Skeletal muscle tissue (tissue), 3 donors: ENCODE measurements at regions not wholly inside any gene's neighbourhood (a gene's known extent, or its start where the extent isn't known, plus 50 kb on each side); places are given as distances from the start of the nearest gene placed in this dataset.
"Not testable (repeated sequence)": the region's sequence is repeated elsewhere in the genome, so short reads cannot be mapped to it uniquely, and the experiment has no call there.

Experiments
- H3K27ac ChIP-seq: one replicate; pipeline ENCODE4 v1.7.0; 2013; ENCODE audit warnings: mild to moderate bottlenecking, low read depth, low read length, inconsistent platforms
- H3K27me3 ChIP-seq, 3 donors: one replicate each; pipeline ENCODE4 v1.7.0; 2013; ENCODE audit warnings: low read length in 3 of 3; ENCODE audit not compliant: control insufficient read depth in 3 of 3, insufficient read depth in 3 of 3
- H3K36me3 ChIP-seq, 3 donors: one replicate each; pipeline ENCODE4 v1.7.0; 2013; ENCODE audit warnings: low read length in 3 of 3; ENCODE audit not compliant: control insufficient read depth in 3 of 3, insufficient read depth in 3 of 3
- H3K4me1 ChIP-seq, 3 donors: one replicate each; pipeline ENCODE4 v1.7.0; 2013; ENCODE audit warnings: low read length in 3 of 3, mild to moderate bottlenecking in 3 of 3; ENCODE audit not compliant: control insufficient read depth in 3 of 3, insufficient read depth in 3 of 3
- H3K4me3 ChIP-seq, 3 donors: one replicate each; pipeline ENCODE4 v1.7.0; 2013; ENCODE audit warnings: low read length in 3 of 3
- H3K9ac ChIP-seq, 3 donors: one replicate each; pipeline ENCODE4 v1.7.0; 2013; ENCODE audit warnings: low read length in 3 of 3, mild to moderate bottlenecking in 3 of 3, moderate library complexity in 2 of 3, low read depth in 1 of 3
- H3K9me3 ChIP-seq, 3 donors: one replicate each; pipeline ENCODE4 v1.7.0; 2013; ENCODE audit warnings: low read length in 3 of 3; ENCODE audit not compliant: control insufficient read depth in 3 of 3
- donor health status: Osteomylitis.

GRCh38 chr5:135265497-135266302 lies 133.3 kb downstream of the MACROH2A1 start:
- no peaks in the 10 kb centered on the region for H3K36me3 ChIP-seq
- H3K4me1 ChIP-seq, result peaks cover 13 to 37% (median 16%) of the 10 kb centered on the region in 3 donors
- no peaks in the 10 kb centered on the region for H3K27me3 ChIP-seq
- no peaks in the 10 kb centered on the region for H3K9me3 ChIP-seq
- H3K27ac ChIP-seq, result peak overlapping the region; percentile 6
- peak overlapping the region in 1 of 3 donors; percentile 41 for H3K9ac ChIP-seq
- H3K4me3 ChIP-seq, result no peak overlapping the region

GRCh38 chr5:135264451-135265440 lies 134.3 kb downstream of the MACROH2A1 start:
- Histone ChIP-seq H3K27me3 (no peaks in the 10 kb centered on the region), H3K27ac (peak overlapping the region; percentile 83)

GRCh38 chr5:135263022-135263668 lies 135.9 kb downstream of the MACROH2A1 start:
- no peaks in the 10 kb centered on the region for H3K9me3 ChIP-seq
- peak overlapping the region; percentile 83 for H3K27ac ChIP-seq
- H3K36me3 ChIP-seq, result no peaks in the 10 kb centered on the region
- no peaks in the 10 kb centered on the region for H3K27me3 ChIP-seq
- H3K4me1 ChIP-seq, result peaks cover 0 to 23% (median 4%) of the 10 kb centered on the region in 3 donors
- peak overlapping the region in 2 of 3 donors; percentile 9 to 52 for H3K4me3 ChIP-seq
- peak overlapping the region; percentile 14 to 57 (median 46) for H3K9ac ChIP-seq

More at GRCh38 chr5:135264451-135265440, 134.3 kb downstream of the MACROH2A1 start:
- Histone ChIP-seq H3K4me3 (no peak overlapping the region), H3K4me1 (peaks cover 5 to 29% (median 8%) of the 10 kb centered on the region in 3 donors), H3K9ac (peak overlapping the region in 2 of 3 donors; percentile 46 to 57), H3K36me3 (no peaks in the 10 kb centered on the region), H3K9me3 (no peaks in the 10 kb centered on the region)

- peak overlapping the region; percentile 83 for H3K27ac ChIP-seq
- H3K36me3 ChIP-seq, result no peaks in the 10 kb centered on the region
- H3K9me3 ChIP-seq, result no peaks in the 10 kb centered on the region
- no peaks in the 10 kb centered on the region for H3K27me3 ChIP-seq
- H3K4me1 ChIP-seq, result peaks cover 0 to 23% (median 4%) of the 10 kb centered on the region in 3 donors
- H3K4me3 ChIP-seq, result no peak overlapping the region
- no peak overlapping the region for H3K9ac ChIP-seq
Measured at GRCh38 chr5:135262364-135262763, 136.7 kb downstream of the MACROH2A1 start.

- H3K9ac ChIP-seq, H3K36me3 ChIP-seq, H3K9me3 ChIP-seq, H3K4me3 ChIP-seq, H3K27me3 ChIP-seq, H3K27ac ChIP-seq: not testable (repeated sequence)
- peaks cover 2 to 22% (median 9%) of the 10 kb centered on the region in 3 donors for H3K4me1 ChIP-seq
Measured at GRCh38 chr5:135260108-135260507, 138.9 kb downstream of the MACROH2A1 start.

GRCh38 chr5:135255461-135256178 lies 143.4 kb downstream of the MACROH2A1 start:
- Histone ChIP-seq H3K27ac (no peak overlapping the region), H3K4me3 (no peak overlapping the region), H3K9me3 (no peaks in the 10 kb centered on the region), H3K27me3 (no peaks in the 10 kb centered on the region), H3K36me3 (no peaks in the 10 kb centered on the region), H3K9ac (no peak overlapping the region), H3K4me1 (peaks cover 12 to 38% (median 24%) of the 10 kb centered on the region in 3 donors)

GRCh38 chr5:135254183-135254582 lies 144.8 kb downstream of the MACROH2A1 start:
- Histone ChIP-seq H3K27ac (no peak overlapping the region), H3K9ac (no peak overlapping the region), H3K9me3 (no peaks in the 10 kb centered on the region), H3K27me3 (no peaks in the 10 kb centered on the region), H3K4me1 (peaks cover 12 to 41% (median 24%) of the 10 kb centered on the region in 3 donors), H3K36me3 (no peaks in the 10 kb centered on the region), H3K4me3 (no peak overlapping the region)

- Histone ChIP-seq H3K4me3 (no peak overlapping the region), H3K27ac (no peak overlapping the region), H3K4me1 (peaks cover 12 to 41% (median 24%) of the 10 kb centered on the region in 3 donors), H3K36me3 (no peaks in the 10 kb centered on the region), H3K9me3 (no peaks in the 10 kb centered on the region), H3K27me3 (no peaks in the 10 kb centered on the region), H3K9ac (peak overlapping the region in 1 of 3 donors; percentile 17)
Measured at GRCh38 chr5:135253601-135254178, 145.3 kb downstream of the MACROH2A1 start.

GRCh38 chr5:135251093-135251492 lies 147.9 kb downstream of the MACROH2A1 start:
- Histone ChIP-seq H3K36me3 (no peaks in the 10 kb centered on the region), H3K4me1 (peaks cover 27 to 59% (median 33%) of the 10 kb centered on the region in 3 donors), H3K27ac (peak overlapping the region; percentile 46), H3K9me3 (no peaks in the 10 kb centered on the region), H3K4me3 (no peak overlapping the region), H3K9ac (no peak overlapping the region), H3K27me3 (no peaks in the 10 kb centered on the region)
